ENCODE measurements at regions not wholly inside any gene's neighbourhood (a gene's known extent, or its start where the extent isn't known, plus 50 kb on each side); places are given as distances from the start of the nearest gene placed in this dataset.
"Not testable (repeated sequence)": the region's sequence is repeated elsewhere in the genome, so short reads cannot be mapped to it uniquely, and the experiment has no call there.

DNA sequence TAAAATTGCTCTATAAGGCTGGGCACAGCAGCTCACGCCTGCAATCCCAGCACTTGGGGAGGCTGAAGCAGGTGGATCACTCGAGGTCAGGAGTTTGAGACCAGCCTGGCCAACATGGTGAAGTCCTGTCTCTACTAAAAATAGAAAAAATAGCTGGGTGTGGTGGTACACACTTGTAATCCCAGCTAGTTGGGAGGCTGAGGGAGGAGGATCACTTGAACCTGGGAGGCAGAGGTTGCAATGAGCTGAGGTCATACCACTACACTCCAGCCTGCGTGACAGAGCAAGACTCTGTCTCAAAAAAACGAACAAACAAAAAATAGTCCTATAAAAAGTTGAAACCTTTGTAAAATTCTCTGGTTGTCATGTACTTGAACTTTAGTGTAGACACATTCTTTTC lies 93.0 kb upstream of the KIF26B start:
- DNase-seq: not testable (repeated sequence)

DNA sequence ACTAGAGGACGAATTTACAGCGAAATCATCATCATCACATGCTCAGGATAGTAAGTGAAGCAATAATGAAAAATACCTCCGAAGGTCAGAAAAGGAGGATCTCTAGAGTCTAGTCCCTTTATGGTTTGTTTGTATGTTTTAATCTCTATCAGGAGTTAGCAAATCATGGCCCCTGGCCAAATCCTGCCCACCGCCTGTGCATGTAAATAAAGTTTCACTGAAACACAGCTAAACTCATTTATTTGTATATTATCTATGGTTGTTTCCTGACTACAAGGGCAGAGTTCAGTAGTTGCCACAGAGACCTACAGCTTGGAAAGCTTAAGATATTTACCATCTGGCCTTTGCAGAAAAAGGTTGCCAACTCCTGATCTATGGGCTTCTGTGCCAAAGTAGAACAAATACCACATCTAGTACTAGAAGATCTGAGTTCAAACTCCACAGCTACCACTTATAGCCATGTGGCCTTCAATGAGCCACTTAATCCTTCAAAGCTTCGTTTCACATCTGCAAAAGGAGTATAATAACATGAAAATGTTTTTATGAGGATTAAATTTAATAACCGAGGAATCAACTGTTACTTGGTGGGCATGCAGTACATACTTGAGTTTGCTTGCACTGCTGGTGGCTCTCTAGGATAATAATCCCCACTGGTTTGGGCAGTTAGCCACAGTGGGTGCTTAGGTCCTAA lies 94.0 kb upstream of the KIF26B start:
- no peak for DNase-seq

DNA sequence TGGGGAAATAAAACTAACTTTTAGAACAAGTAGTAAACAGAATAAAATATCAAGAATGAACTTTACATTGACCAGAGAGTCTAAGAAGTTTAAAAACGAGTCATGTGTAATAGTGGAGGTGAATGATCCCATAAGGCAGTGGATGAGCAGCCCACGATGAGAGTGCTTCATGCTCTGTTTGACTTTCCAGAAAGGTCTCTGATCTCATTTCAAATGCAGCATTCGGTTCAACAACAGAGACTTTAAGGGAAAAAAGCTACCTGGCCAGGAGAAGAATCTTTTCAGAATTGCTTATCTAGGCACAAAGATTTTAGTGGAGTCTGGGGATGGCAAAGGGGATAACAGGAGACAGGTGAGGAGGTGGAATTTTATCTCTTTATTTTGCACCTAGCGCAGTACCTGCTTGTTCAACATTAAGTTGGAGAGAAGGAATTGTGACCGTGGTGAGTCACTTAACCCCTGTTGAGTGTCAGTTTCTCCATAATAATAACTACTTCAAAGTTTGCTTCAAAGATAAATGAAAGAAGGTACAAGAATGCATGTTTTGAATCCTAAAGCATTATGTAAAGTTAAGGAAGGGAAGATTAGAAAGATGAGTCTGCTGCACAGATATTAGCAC lies 94.9 kb upstream of the KIF26B start:
- no peak for DNase-seq

DNA sequence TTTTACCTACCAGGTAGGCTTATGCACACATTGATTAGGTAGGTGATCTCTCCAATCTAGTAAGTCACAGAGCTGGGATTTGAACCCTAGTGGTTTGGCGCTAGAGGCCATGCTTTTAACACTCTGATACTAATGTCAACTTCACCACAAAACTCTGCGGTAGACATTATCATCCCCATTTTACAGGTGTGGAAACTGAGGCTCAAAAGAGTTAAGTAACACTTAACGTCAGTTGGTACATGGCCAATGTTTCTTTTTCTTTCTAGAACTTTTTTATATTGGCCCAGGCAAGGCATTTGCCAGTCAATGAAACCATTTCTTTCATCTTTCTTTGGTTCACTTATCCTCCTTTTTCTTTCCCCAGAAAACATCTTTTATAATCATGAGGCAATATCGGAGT lies 95.9 kb upstream of the KIF26B start:
- no peak for DNase-seq

DNA sequence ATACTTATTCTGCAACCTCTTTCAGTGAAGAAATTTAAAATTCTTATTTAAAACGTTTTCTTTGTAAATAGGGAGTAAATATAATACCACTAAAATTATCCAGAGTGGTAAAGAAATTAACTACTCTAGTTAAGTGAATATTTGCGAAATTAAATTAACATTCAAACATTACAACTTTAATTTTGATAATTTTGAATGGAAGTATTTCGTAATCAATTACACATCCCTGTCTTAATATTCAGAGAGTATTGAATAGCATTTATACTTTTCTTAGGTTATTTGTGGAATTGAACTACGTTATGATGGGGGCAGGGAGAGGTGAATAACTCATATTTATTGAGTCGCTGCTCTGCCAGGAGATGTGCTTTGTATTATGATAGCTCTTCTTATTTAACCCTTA lies 96.3 kb upstream of the KIF26B start:
- DNase-seq: no peak

DNA sequence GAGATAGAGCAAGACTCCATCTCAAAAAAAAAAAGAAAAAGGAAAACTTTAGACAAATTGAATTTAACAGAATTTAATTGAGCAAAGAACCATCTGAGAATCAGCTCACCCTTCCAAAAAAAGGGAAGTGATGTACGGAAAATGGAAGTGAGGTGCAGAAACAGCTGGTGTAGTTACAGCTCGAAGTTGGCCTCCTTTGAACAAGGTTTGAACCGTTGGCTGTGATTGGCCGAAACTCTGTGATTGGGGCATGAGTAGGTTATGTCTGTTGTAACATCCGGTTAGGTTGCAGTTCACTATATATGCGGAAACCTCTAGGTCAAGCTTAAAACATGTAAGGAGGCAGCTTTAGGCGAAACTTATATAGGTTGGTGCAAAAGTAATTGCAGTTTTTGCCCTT lies 97.9 kb upstream of the KIF26B start:
- no peak for DNase-seq

DNA sequence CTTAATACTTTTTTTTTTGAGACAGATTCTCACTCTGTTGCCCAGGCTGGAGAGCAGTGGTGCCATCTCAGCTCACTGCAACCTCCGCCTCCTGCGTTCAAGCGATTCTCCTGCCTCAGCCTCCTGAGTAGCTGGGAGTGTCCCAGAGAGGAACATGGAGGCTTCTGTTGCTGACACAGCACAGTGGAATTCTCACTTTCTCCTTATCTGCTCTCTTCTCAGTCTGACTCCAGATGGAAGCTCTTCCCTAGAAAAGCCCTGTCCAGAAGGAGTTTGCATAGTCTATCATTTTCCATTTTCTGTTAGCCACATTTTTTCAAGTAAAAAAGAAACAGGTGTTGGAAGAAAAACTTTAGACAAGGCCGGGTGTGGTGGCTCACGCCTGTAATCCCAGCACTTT lies 98.5 kb upstream of the KIF26B start:
- DNase-seq: not testable (repeated sequence)

DNA sequence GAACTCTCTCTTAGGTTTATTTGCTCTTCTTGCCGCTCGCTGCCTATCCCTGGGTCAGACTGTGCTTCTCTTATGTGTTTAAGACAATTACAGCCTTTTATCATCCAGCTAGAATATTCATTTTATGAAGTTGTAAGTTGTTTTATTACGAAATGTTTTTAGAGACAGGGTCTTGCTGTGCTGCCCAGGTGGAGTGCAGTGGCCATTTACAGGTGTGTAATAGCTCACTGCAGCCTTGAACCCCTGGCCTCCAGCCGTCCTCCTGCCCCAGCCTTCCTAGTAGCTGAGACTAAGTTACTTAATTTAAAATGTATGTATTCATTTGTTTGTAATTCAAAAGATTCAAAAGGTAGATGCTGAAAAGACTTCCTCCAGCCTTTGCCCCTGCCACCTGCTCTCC lies 99.0 kb upstream of the KIF26B start:
- DNase-seq: no peak

DNA sequence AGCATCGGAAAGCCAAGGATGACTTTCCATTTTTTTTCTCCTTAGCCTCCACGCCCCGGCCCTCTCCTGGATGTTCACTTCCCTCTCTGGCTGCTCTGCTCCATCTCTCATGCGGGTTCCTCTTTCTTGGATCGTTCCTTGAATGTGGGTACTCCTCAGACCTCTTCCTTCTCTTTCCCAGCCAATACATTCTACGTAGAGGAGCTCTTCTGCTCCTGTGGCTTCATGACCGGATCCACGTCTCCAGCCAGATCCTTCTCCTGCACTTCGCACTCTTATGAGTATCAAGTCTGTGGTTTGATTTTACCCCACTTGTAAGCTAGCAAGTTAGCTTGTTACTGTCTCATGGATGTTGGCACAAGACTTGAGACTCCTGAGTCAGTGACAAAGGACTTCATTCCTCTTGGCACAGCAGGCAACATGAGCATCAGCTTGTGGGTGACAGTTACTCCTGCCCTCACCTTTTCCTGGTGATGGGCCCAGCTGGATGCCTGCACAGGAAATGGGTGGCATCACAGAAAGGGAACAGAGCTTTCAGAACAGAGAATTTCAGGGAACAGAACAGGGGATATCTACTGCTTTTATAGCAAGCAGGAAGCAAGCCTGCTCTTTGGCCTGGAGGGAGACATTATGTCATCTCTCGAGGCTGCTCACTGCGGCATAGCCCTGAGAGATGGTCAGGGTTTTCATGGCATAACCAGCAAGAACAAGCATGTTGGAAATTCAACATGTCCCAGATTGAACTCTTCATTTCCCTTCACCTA lies 100.1 kb upstream of the KIF26B start:
- DNase-seq: no peak

DNA sequence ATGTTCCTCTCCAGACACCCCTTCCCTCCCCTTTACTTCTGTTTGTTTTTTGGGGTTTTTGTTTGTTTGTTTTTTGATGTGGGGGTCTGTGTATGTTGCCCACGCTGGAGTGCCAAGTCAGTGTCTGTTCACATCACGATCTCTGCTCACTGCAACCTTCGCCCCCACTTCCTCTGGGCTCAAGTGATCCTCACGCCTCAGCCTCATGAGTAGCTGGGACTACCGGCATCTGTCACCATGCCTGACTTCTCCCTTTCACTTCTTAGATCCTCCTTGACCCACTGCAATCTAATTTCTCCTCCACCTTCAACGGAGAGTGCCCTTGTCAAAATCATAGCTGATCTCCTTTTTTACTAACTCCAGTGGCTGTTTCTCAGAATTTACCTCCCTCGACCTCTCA lies 100.7 kb upstream of the KIF26B start:
- no peak for DNase-seq

DNA sequence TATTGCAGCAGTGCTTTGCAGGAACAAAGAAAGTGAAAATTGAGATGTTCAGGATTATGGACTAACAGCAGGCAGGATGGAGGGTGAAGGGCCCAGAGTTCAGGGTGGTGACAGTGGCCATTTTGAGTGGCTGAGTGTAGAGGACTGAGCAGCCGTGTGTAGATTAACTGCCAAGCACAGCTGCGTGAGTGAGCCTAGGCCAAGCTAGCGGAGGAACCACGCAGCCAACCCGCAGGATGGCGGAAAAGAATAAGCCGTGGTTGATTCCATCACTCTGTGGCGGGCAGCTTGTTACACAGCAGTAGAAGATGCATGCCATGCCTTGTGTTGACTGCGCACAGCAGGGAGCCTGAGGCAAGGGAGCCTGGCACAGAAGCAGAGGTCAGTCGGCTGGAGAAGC lies 102.5 kb upstream of the KIF26B start:
- no peak for DNase-seq

DNA sequence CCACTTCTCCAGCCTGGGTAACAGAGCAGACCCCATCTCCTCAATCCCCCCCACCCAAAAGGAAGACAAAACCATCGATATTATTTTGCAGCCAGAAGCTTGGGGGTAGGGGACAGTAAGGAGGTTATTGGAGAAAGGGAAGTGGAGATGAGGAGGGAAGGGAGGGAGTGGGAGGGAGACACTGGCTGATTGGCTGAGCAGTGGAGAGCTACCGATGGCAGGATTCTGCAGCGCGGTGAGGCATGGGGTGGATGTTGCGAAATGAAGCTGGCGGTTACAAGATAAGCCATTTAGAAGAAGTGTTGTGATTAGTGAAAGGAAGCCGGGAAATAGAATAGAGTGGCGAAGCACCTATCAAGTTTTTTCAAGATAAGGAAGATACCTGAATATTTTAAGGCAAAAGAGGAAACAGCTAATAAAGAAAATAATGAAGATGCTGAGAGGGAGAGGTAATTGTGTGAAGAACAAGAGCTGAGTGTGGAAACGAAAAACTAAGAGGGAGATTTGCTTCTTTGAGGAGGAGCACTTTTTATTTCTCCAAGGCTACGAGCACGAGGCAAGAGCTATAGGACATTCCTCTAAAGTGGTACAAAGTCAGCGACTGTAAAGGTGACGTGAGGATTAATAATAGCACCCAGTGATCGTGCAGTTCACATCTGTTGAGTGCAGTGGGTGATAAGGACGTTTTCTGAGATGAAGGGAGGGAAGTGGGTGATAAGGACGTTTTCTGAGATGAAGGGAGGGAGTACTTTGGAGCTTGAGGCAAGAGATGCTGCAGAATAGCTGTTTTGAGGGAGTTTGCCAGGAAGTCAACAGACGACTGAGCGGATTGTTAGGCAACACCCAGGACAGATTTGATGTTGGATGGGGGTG lies 103.2 kb upstream of the KIF26B start:
- DNase-seq: no peak

DNA sequence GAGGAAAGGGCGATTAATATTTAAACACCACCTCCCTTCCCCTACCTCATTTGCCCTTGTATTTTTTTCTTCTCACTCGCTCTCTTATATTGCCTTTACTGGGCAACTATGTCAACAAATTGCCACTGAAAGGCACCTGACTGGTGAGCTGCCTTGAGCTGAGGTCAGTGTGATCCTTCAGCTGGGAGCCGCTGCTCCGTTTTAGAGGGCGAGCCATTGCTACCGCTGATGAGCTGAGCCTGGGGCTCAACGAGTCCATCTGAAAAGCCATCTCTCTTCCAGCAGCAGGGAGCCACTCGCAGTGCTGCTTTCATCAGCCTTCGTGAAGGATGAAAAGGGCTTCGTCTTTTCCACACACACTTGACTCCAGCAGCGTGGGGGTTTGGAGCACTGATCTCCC lies 108.0 kb upstream of the KIF26B start:
- DNase-seq: peak; percentile 38 to 82 (median 54)

DNA sequence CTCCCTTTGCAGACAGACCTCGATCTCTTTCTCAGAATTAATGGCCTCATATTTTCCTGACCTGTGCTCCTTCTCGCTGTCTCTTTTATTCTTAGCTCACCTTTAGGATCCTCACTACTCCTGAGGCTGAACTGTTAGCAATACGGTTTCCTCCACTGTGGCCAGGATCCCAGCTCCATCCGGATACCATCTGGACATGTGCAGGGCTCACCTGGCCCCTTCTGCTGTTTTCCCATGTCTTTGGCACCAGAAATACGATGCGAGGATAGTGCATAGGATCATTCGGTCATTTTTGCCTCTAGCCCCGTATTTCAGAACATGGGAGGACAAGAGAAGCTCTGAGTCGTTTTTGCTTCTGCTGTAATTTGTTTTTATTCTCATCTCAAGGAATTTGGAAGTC lies 108.5 kb upstream of the KIF26B start:
- peak in 1 of 3 experiments; percentile 60 for DNase-seq

DNA sequence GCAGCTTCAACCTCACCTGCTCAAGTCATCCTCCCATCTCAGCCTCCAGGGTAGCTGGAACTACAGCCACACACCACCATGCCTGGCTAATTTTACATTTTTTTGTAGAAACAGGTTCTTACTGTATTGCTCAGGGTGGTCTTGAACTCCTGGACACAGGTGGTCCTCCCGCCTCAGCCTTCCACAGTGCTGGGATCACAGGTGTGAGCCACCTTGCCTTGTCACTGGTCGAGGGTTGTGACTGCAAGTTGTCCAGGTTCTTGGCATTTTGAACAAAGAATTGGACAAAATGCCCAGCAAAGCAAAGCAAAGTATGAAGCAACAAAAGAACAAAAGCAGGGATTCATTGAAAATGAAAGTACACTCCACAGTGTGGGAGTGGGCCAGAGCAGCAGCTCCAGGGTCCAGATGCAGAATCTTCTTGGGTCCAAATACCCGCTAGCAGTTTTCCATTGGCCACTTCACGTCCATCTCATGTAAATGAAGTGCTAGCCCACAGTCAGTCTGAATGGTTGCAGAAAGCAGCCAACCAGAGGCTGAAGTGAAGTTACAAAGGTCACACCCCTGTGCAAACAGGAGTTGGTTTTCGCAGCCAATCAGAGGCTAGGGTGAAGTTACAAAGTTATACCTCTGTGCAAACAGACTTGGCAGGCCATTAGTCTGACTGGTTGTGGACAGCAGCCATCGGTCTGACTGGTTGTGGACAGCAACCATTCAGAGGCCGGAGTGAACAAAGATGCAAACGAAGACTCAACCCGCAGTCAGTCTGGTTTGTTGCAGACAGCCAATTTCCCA lies 109.5 kb upstream of the KIF26B start:
- DNase-seq: no peak

DNA sequence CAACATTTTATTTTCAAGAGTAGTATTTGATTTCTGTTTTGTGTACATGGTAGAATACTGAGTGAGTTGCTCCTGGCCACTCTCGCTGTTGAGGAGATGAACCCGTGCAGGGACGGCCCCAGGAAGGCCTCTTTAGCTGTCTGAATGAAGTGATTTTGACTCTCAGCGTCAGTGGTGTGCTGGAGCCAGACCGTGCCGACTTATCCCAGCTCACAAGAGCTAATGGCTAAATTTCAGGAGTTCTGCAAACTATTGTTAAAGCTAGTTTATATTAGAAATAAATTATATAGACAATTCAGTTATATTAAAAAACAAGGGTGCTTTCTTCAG lies 111.2 kb upstream of the KIF26B start:
- DNase-seq: no peak

DNA sequence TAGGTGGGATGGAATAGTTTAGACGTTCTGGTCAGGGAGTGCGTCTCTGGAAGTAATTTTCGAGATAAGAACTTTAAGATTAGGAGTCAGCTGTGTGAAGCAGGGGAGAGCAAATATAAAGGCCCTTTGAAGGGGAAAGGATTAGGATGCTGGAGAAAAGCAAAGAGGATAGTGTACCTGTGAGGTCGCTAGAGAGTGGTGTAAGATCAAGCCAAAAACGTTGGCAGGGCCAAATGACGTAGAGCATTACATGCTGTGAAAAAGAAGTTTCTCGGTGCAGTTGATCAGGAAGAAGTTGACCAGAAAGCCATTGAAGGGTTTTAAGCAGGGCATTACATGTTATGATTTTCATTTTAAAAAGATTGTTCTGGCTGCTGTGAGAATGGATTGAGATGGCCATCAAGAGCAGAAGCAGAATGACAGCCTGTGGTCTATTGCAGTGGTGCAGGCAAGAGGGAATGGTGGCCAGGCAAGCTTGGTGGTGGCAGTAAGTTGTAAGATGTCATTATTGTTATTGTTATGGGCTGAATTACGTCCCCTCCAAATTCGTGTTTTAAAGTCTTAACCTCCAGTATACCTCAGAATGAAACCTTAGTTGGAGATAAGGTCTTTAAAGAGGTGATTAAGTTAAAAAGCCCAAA lies 113.6 kb upstream of the KIF26B start:
- DNase-seq: no peak

DNA sequence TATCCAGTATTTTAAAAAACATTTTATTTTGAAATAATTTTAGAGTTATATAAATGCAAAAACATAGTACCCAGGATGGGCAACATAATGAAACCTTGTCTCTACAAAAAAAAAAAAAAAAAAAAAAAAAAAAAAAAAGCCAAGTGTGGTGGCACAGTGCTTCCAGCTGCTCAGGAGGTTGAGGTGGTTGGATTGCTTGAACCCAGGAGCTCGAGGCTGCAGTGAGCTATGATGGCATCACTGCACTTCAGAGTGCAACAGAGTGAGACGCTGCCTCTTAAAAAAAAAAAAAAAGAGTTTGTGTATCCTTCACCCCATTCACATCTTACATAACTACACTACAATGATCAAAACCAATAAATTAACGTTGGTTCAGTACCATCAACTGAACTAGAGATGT lies 115.6 kb upstream of the KIF26B start:
- peak in 1 of 3 experiments; percentile 72 for DNase-seq

DNA sequence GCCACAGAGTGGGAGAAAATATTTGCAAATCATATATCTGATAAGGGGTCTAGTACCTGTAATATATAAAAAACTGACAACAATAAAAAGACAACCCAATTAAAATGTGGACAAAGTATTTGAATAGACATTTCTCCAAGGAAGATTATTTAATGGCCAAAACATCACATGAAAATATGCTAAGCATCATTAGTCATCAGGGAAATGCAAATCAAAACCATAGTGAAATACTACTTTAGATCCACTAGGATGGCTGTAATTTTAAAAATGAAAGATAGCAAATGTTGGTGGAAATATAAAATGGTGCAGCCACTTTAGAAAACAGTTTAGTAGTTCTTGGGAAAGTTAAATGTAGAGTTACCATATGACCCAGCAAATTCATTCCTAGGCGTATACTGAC lies 118.7 kb upstream of the KIF26B start:
- no peak for DNase-seq

DNA sequence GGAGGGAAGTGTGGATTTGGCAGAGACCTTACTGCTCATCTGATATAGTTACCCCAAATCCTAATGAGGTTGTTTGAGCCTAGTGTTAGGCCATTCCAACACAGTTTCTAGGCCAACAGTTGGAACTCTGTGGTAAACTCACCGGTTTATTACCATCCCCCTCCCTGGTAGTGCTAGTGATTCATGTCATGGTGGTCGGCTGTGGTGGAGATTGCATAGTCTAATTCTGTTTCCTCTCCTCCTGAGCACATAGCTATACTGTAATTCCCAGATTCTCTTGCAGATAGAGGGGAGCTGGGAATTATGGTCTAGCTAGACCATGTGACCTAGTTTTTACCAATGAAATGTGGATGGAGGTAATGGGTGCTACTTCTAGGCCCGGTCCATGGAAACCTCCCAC lies 123.7 kb upstream of the KIF26B start:
- no peak for DNase-seq

DNA sequence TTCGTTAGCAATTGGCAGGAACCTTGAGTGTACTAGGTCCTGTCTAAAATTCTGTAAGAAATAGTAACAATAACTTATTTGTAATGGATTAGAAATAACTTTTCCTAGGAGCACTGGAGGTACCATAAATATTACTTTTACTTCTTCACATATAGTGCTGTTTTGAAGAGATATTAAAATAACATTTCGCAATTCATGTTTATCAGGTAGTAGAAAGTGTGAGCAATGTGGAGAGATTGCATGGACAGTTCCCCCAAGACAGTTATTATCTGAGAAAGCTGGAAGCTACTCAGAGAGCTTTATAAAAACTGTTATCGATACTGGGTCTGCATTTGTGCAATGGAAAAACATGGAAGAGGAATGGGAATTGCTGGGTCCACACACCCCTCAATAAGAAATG lies 128.5 kb upstream of the KIF26B start:
- DNase-seq: no peak

DNA sequence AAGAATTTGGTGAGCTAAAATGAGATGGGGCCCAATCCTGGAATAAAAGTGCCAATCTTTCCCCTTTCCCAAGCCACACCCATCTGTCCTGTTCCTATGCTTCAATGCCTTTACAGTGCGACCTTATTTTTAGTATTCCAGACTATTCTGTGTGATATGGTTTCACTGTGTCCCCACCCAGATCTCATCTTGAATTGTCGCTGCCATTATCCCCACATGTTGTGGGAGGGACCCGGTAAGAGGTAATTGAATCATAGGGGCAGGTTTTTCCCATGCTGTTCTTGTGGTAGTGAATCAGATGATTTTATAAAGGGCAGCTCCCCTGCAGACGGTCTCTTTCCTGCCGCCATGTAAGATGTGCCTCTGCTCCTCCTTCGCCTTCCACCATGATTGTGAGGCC lies 129.3 kb upstream of the KIF26B start:
- no peak for DNase-seq

All from NCI-H1417 (cell line).